ENCODE measurements at regions not wholly inside any gene's neighbourhood (a gene's known extent, or its start where the extent isn't known, plus 50 kb on each side); places are given as distances from the start of the nearest gene placed in this dataset.

DNA sequence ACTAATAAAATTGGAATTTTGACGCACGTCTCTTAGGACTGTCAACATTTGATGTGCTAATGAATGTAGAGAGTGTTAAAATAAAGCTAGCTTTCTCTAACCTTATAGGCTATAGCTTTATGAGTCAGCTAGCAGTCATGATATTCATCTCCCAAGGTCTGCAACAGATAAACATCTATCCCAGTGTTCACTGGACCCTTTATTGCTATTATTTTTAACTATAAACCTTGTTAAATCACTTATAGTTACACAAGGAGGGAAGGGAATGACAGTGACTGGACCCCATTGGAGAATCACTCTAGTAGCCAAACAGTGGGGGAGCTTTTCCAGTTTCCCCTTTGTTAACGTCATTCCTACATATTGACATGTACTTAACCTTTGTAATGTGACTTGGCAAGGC lies 67.9 kb upstream of the SHISA3 start:
- no peaks in the 10 kb centered on the region for H3K9me3 Mint-ChIP-seq
- H3K4me3 Mint-ChIP-seq: no peak overlapping the region
- no peaks in the 10 kb centered on the region for H3K36me3 Mint-ChIP-seq (ENCODE audit: low read depth)
- H3K27ac Mint-ChIP-seq: no peak overlapping the region
- intact Hi-C loops (cut with micrococcal nuclease): no loop called here
- no peaks in the 10 kb centered on the region for H3K4me1 Mint-ChIP-seq
- no peak for DNase-seq
- no peaks in the 10 kb centered on the region for H3K27me3 Mint-ChIP-seq

DNA sequence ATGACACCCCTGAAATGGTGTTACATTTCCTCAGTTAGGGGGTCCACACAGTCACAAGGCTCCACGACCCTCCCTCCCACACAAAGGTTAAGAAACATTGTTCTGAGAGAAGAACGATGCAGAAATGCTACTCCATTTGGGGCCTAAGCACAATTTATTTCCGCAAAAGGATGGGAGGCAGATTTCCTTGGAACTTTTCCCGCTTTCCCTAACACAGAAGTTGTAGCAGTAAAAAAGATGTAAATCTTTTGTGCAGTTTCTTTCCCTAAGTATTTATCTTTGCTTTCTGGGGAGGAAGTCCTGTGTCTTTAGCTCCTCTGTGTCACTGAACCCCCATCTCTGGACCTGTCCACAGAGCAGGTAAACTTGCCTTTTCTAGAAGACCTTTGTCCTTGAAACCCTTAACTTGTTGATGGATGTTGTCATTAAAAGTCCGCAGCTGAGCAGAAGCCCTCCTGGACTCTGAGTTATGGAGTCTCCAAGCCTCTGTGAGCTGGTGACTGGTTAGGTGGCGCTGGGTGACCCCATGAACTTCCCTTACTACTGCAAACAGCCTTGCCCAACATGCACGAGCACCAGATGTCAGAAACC lies 67.2 kb upstream of the SHISA3 start:
- no peaks in the 10 kb centered on the region for H3K27me3 Mint-ChIP-seq
- no peaks in the 10 kb centered on the region for H3K4me1 Mint-ChIP-seq
- no peak overlapping the region for H3K27ac Mint-ChIP-seq
- no peaks in the 10 kb centered on the region for H3K36me3 Mint-ChIP-seq (ENCODE audit: low read depth)
- no peaks in the 10 kb centered on the region for H3K9me3 Mint-ChIP-seq
- intact Hi-C loops (cut with micrococcal nuclease): no loop called here
- no peak for DNase-seq
- no peak overlapping the region for H3K4me3 Mint-ChIP-seq

DNA sequence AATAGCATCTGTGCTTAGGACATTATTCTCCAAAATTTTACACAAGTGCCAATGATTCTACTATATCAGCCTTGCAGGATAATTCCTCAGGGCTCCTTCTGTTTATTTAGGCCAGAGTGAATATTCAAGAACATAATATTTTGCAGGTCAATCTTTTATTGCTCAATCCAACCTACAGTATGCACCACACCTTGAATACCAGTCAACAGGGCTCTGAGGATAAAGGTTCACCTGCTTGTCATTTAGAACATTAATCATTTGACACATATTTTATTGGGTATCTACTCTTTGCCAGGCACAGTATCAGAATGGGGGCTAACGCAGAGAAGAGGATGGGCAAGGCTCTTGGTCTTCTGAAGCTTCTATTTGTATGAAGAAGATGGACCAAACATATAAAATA lies 66.2 kb upstream of the SHISA3 start:
- intact Hi-C loops (cut with micrococcal nuclease): no loop called here
- Mint-ChIP-seq H3K27ac (no peak overlapping the region), H3K9me3 (no peaks in the 10 kb centered on the region), H3K36me3 (ENCODE audit: low read depth) (no peaks in the 10 kb centered on the region), H3K4me3 (no peak overlapping the region), H3K4me1 (no peaks in the 10 kb centered on the region), H3K27me3 (no peaks in the 10 kb centered on the region)
- no peak for DNase-seq

DNA sequence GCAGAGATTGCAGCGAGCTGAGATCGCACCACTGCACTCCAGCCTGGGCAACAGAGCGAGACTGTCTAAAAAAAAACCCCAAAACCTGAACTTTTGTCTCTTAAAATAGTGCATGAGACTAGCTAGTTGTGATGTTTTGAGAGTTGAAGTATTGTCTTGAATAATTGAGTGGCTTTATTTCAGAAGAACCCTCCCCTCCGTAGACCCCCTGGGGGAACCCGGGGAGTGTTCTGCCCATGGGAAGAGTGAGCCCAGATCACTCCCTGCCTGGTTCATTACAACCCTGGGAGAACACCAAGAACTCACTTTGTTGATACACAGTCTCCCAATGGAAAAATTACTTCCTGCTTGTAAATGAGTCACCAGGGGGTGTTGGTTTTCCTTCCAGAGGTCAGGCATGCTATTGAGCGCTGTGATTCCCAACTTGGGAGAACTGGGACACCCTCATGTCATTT lies 65.3 kb upstream of the SHISA3 start:
- Mint-ChIP-seq H3K36me3 (ENCODE audit: low read depth) (no peaks in the 10 kb centered on the region), H3K27ac (no peak overlapping the region), H3K4me3 (no peak overlapping the region), H3K27me3 (no peaks in the 10 kb centered on the region), H3K9me3 (no peaks in the 10 kb centered on the region), H3K4me1 (no peaks in the 10 kb centered on the region)
- intact Hi-C loops (cut with micrococcal nuclease): no loop called here
- DNase-seq: no peak

DNA sequence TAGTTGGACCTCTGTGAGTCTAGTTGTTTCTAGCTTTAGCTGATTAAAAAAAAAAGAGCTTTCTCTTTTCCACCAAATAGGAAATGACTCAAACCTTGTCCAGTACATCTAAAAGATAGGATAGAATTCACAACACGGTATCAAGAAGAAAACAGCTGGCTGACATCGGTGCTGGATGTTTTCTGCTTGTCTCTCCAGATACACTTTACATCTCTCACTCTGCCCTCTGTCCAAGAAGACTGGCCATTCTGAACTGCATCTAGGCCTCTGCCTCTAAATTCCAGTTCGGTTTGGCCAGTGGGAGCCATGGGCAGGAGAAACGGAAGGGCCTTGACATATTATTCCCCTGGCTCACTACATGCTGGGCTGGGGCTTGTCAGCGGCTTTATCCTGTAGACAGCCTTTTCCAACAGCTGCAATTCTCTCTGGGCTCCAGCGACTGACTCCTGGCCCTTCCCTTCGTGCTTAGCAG lies 57.3 kb upstream of the SHISA3 start:
- H3K27ac Mint-ChIP-seq: no peak overlapping the region
- peaks cover 2% of the 10 kb centered on the region for H3K27me3 Mint-ChIP-seq
- intact Hi-C loops (cut with micrococcal nuclease): no loop called here
- no peaks in the 10 kb centered on the region for H3K9me3 Mint-ChIP-seq
- H3K4me1 Mint-ChIP-seq: no peaks in the 10 kb centered on the region
- H3K4me3 Mint-ChIP-seq: no peak overlapping the region
- no peak for DNase-seq
- no peaks in the 10 kb centered on the region for H3K36me3 Mint-ChIP-seq (ENCODE audit: low read depth)

DNA sequence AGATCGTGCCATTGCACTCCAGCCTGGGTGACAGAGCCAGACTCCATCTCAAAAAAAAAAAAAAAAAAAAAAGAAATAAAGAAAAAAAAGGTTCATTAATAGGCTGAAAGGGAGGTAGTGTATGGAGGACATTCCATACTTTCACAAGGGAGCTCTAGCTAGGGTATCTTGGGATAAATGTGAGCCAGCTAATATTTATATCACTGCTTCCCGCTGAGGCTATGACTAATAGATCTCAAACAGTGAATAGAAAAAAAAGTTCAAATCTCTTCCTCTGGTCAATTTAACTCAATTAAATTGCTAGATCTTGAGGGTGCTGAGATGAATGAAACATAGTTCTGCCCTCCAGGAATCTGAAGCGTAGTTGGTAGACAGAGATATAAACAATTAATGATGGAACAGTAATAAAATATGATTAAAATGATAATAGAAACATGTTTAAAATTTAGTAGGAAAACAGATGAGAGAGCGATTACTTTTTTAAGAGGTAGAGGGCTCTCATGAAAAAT lies 55.7 kb upstream of the SHISA3 start:
- Mint-ChIP-seq H3K27ac (no peak overlapping the region), H3K4me3 (no peak overlapping the region), H3K27me3 (peaks cover 2% of the 10 kb centered on the region), H3K4me1 (no peaks in the 10 kb centered on the region), H3K36me3 (ENCODE audit: low read depth) (no peaks in the 10 kb centered on the region), H3K9me3 (no peaks in the 10 kb centered on the region)
- intact Hi-C loops (cut with micrococcal nuclease): no loop called here
- no peak for DNase-seq

DNA sequence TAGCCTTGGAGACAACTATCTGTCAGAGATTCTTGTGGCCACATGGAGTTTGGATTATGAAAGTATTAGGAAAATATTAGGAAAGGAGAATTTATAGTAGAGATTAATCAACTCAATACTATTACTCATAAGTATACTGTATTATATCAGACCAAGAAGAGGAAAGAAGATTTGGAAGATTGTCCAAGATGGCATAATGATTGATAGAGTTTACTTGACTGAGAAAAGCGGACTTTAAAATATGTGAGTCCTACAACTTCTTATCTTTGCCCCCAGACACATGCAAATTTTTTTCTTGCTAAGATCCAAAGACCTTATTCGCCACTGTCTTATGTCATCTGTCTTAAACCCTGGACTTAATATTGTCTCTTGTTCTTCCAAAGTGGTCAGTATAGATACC lies 54.8 kb upstream of the SHISA3 start:
- no peak for DNase-seq
- H3K9me3 Mint-ChIP-seq: no peaks in the 10 kb centered on the region
- intact Hi-C loops (cut with micrococcal nuclease): no loop called here
- no peaks in the 10 kb centered on the region for H3K36me3 Mint-ChIP-seq (ENCODE audit: low read depth)
- no peaks in the 10 kb centered on the region for H3K4me1 Mint-ChIP-seq
- H3K27ac Mint-ChIP-seq: no peak overlapping the region
- peaks cover 2% of the 10 kb centered on the region for H3K27me3 Mint-ChIP-seq
- H3K4me3 Mint-ChIP-seq: no peak overlapping the region

DNA sequence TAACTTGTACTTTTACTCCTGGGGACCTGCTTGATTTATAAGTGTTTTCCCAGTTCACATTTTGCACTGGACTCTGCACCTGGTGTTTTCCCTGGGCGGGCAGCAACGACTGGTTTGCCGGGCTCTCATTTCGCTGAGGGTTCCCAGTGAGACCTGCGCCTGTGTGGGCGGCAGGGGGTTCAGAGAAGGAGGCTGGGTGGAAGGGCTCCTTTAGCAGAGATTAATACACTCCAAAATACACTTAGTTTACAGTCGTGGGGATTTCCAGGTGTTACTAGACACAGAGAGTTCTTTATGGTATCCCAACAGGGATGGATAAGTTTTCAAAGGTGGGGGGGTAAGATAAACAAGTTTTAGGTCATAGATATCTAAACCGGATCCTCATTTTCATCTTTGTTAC lies 53.0 kb upstream of the SHISA3 start:
- Mint-ChIP-seq H3K4me3 (no peak overlapping the region), H3K27ac (no peak overlapping the region), H3K4me1 (no peaks in the 10 kb centered on the region), H3K27me3 (peaks cover 2% of the 10 kb centered on the region), H3K9me3 (no peaks in the 10 kb centered on the region), H3K36me3 (ENCODE audit: low read depth) (no peaks in the 10 kb centered on the region)
- no peak for DNase-seq
- intact Hi-C loops (cut with micrococcal nuclease): no loop called here

DNA sequence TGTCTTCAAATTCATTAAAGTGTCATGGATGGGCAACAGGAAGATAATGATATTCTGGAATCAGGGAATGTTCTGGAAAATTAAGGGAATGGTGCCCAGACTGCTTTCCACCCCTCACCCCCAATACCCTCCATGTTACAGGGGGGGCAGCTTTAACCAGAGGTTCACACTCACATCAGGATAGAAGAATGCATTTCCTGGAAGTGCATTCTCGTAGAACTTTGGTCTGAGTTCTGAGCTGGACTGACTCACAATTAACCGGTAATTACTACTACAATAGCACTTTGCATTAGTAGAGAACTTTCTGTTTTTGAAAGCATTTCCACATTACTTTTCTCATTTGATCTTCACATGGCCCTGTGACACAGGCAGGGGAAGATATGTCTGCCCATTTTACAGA lies 52.5 kb upstream of the SHISA3 start:
- no peak overlapping the region for H3K4me3 Mint-ChIP-seq
- DNase-seq: no peak
- intact Hi-C loops (cut with micrococcal nuclease): no loop called here
- H3K9me3 Mint-ChIP-seq: no peaks in the 10 kb centered on the region
- H3K27me3 Mint-ChIP-seq: peaks cover 2% of the 10 kb centered on the region
- H3K27ac Mint-ChIP-seq: no peak overlapping the region
- no peaks in the 10 kb centered on the region for H3K36me3 Mint-ChIP-seq (ENCODE audit: low read depth)
- no peaks in the 10 kb centered on the region for H3K4me1 Mint-ChIP-seq

DNA sequence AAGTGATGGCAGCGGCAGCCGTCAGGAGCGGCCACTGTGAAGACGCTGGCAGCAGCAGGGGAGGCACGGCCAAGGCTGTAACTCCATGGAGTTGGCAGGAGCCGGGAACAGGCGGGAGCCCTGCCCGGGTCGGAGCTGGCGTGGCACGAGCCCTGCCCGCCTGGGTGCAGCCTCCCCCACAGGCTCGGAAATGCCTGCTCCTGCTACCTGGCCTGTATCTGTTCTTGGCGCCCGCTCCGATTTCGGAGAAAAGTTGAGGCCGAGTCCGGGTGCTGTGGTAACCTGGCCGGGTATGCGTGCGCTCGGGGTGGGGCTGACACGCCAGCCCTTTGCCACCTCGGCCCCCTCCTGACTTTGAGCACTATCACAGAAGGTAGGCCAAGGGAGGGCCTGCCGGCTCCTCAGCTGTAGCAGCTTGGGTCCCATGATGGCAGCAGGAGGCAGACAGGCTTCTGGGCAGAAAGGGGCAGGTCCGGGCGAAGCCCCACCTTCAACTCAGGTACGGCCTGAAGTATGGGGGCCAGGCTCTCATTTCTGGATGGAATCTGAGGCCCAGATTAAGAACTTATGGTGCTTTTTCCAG lies 51.2 kb upstream of the SHISA3 start:
- no peak overlapping the region for H3K27ac Mint-ChIP-seq

DNA sequence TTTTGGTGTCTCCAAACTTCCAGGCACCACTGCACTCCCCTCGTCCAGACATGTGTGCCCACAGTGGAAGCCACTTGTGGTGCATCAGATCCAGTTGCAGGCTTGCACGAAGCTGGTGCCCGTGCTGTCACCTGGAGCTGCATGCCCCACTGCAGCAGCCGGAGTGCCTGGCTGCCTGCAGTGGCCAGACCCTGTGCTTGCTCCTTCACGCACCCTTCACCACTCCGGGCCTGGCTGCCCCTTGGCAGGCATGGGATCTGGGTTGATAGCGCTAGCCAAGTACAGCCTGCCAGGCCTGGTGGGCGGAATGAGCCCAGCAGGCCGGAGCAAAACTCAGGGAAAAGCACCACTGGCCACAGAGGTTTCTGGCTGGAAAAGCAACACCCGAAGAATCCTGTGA lies 50.2 kb upstream of the SHISA3 start:
- no peaks in the 10 kb centered on the region for H3K4me1 Mint-ChIP-seq
- no peaks in the 10 kb centered on the region for H3K9me3 Mint-ChIP-seq
- DNase-seq: no peak
- H3K36me3 Mint-ChIP-seq (ENCODE audit: low read depth): no peaks in the 10 kb centered on the region
- H3K4me3 Mint-ChIP-seq: no peak overlapping the region
- H3K27ac Mint-ChIP-seq: no peak overlapping the region
- intact Hi-C loops (cut with micrococcal nuclease): no loop called here
- H3K27me3 Mint-ChIP-seq: no peaks in the 10 kb centered on the region

More for the DNA sequence above, 51.2 kb upstream of the SHISA3 start:
- H3K36me3 Mint-ChIP-seq (ENCODE audit: low read depth): no peaks in the 10 kb centered on the region
- H3K27me3 Mint-ChIP-seq: no peaks in the 10 kb centered on the region
- no peaks in the 10 kb centered on the region for H3K4me1 Mint-ChIP-seq
- no peak for DNase-seq
- no peaks in the 10 kb centered on the region for H3K9me3 Mint-ChIP-seq
- no peak overlapping the region for H3K4me3 Mint-ChIP-seq
- intact Hi-C loops (cut with micrococcal nuclease): no loop called here
